ENCODE measurements at regions not wholly inside any gene's neighbourhood (a gene's known extent, or its start where the extent isn't known, plus 50 kb on each side); places are given as distances from the start of the nearest gene placed in this dataset.

DNA sequence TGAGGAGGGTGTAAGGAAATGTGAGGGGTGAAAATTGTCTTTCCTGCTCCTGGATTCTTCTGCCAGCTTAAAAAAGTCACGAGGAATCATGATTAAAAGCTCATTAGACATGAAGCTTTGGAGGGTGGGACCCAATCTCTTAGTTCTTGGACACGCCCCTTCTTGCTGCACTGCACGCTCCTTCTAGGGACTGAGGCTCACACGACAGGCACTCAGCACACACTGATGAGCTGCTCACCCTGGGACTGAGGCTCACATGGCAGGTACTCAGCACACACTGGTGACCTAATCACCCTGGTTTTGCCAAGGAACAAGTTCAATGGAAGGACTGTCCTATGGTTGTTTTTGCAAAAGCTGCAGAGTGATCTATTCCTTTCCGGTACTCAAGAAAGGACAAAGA is 65.8 kb upstream of the ELMO1 start:
- no peaks in the 10 kb centered on the region for H3K9me3 ChIP-seq
- intact Hi-C loops (cut with DNase I): no loop called here
- no peaks in the 10 kb centered on the region for H3K27me3 ChIP-seq
- TF ChIP-seq POLR2A (IDR thresholded peaks at IDR 0.05) (no peak), POLR2AphosphoS5 (IDR thresholded peaks at IDR 0.05; ENCODE audit: insufficient read depth in 1 of 2, low read depth in 1 of 2) (no peak), CTCF (IDR thresholded peaks at IDR 0.05) (no peak)
- DNase-seq (ENCODE audit: extremely low spot score in 2 of 2): no peak
- no peak overlapping the region for H3K4me3 ChIP-seq
- H3K4me1 ChIP-seq: no peaks in the 10 kb centered on the region
- H3K27ac ChIP-seq: no peak overlapping the region
- no peaks in the 10 kb centered on the region for H3K36me3 ChIP-seq

- intact Hi-C loops (cut with DNase I): no loop called here
- Histone ChIP-seq H3K4me1 (no peaks in the 10 kb centered on the region), H3K27ac (no peak overlapping the region), H3K9me3 (no peaks in the 10 kb centered on the region), H3K4me3 (no peak overlapping the region), H3K36me3 (no peaks in the 10 kb centered on the region), H3K27me3 (no peaks in the 10 kb centered on the region)
- TF ChIP-seq POLR2AphosphoS5 (IDR thresholded peaks at IDR 0.05; ENCODE audit: insufficient read depth in 1 of 2, low read depth in 1 of 2) (no peak), CTCF (IDR thresholded peaks at IDR 0.05) (no peak), POLR2A (IDR thresholded peaks at IDR 0.05) (no peak)
- DNase-seq (ENCODE audit: extremely low spot score in 2 of 2): no peak
Observed at GRCh38 chr7:37516664-37517063, 68.0 kb upstream of the ELMO1 start.

DNA sequence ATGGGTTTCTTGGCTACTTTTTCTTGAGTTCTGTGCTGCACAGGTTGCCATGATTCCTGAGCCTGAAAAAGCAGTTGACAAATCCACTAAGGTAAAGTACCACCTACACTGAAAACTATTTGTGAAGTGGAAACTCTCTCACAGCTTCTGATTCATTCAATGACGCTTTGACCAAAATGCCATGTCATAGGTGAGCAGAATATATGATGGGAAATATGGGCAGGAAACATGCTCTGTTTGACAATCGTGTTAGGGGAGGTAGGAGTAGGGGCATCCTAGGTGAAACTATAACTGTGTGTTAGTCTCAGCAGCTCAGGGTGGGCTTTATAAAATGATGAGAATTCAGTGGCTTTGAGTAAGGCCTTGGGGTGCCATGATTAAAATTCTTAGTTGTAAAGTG is 69.6 kb upstream of the ELMO1 start:
- TF ChIP-seq CTCF (IDR thresholded peaks at IDR 0.05) (no peak), POLR2AphosphoS5 (IDR thresholded peaks at IDR 0.05; ENCODE audit: insufficient read depth in 1 of 2, low read depth in 1 of 2) (no peak), POLR2A (IDR thresholded peaks at IDR 0.05) (no peak)
- Histone ChIP-seq H3K9me3 (no peaks in the 10 kb centered on the region), H3K4me3 (no peak overlapping the region), H3K36me3 (no peaks in the 10 kb centered on the region), H3K4me1 (no peaks in the 10 kb centered on the region), H3K27me3 (no peaks in the 10 kb centered on the region), H3K27ac (no peak overlapping the region)
- DNase-seq (ENCODE audit: extremely low spot score in 2 of 2): no peak
- intact Hi-C loops (cut with DNase I): no loop called here

DNA sequence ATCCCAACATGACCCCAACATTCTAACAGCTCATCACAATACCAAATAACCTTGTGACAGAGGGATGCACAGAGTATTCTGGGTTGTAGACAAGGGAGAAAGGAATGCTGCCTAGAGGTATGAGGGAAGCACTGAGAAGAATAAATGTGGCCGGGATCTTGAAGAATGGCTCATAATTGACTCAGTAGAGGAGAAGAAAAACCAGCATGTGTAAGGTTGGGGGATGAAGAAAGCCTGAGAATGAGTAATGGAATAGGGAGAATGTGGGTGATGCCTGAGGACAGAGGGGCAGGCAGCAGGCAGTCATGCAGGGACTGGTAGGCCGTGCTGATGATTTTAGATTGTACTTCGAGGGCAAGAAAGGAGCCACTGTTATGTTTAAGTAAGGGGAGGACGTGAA is 75.4 kb upstream of the ELMO1 start:
- Histone ChIP-seq H3K4me3 (no peak overlapping the region), H3K9me3 (no peaks in the 10 kb centered on the region), H3K27me3 (no peaks in the 10 kb centered on the region), H3K27ac (no peak overlapping the region), H3K4me1 (no peaks in the 10 kb centered on the region), H3K36me3 (no peaks in the 10 kb centered on the region)
- no peak for DNase-seq (ENCODE audit: extremely low spot score in 2 of 2)
- intact Hi-C loops (cut with DNase I): no loop called here
- TF ChIP-seq POLR2A (IDR thresholded peaks at IDR 0.05) (no peak), CTCF (IDR thresholded peaks at IDR 0.05) (no peak), POLR2AphosphoS5 (IDR thresholded peaks at IDR 0.05; ENCODE audit: insufficient read depth in 1 of 2, low read depth in 1 of 2) (no peak)

GRCh38 chr7:37524797-37525196 is 76.1 kb upstream of the ELMO1 start:
- Histone ChIP-seq H3K27ac (no peak overlapping the region), H3K36me3 (no peaks in the 10 kb centered on the region), H3K4me1 (no peaks in the 10 kb centered on the region), H3K4me3 (no peak overlapping the region), H3K27me3 (no peaks in the 10 kb centered on the region), H3K9me3 (no peaks in the 10 kb centered on the region)
- TF ChIP-seq CTCF (IDR thresholded peaks at IDR 0.05): no peak
- no peak for TF ChIP-seq POLR2A (IDR thresholded peaks at IDR 0.05)
- DNase-seq (ENCODE audit: extremely low spot score in 2 of 2): no peak
- intact Hi-C loops (cut with DNase I): no loop called here

Measured in vagina (tissue), 2 donors.